ENCODE measurements at regions not wholly inside any gene's neighbourhood (a gene's known extent, or its start where the extent isn't known, plus 50 kb on each side); places are given as distances from the start of the nearest gene placed in this dataset.

- peak; percentile 67 for DNase-seq
These were observed 611.3 kb upstream of the SALL1 start for GRCh38 chr16:51762081-51762996.

- no peak for DNase-seq
These were observed 609.9 kb upstream of the SALL1 start for GRCh38 chr16:51761001-51761400.

- DNase-seq: no peak
These were observed 608.9 kb upstream of the SALL1 start for GRCh38 chr16:51759999-51760398.

GRCh38 chr16:51759329-51759728 lies 608.3 kb upstream of the SALL1 start:
- no peak for DNase-seq

- DNase-seq: no peak
These were observed 606.9 kb upstream of the SALL1 start for GRCh38 chr16:51757921-51758479.

DNA sequence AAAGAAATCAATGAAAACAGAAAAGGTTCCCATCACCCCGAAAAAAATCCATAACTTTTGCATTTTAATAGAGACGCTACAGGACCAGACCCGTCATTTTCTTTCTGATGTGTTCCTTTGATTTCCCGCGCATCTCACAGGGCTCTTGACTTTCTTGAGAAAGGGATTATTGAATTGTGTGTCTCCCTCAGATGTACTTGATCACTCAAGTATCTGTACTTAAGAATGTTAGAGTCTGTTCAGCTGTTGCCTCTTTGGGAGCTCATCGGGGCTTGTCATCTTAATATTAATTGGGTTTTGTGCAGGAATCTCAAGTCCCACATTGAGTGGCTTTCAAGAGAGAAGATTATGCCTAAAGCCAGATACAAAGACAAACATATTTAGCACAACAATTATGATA lies 606.4 kb upstream of the SALL1 start:
- DNase-seq: no peak

DNA sequence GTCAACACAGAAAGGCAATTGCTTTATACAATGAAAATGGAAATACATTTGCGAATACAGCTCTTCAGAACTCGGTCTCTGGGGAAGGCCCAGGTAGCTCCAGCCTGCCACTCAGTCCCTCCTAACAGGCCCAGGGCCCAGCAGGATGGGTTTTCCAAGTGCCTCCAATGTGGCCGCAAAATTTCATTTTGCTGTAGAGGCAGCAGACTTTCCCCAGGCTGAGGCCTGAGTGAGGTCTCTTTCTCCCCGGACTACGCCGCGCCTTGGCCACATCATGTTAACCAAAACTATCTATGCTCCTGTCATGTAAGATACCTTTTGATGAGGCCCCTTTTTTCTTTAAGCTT lies 606.0 kb upstream of the SALL1 start:
- DNase-seq: no peak

DNA sequence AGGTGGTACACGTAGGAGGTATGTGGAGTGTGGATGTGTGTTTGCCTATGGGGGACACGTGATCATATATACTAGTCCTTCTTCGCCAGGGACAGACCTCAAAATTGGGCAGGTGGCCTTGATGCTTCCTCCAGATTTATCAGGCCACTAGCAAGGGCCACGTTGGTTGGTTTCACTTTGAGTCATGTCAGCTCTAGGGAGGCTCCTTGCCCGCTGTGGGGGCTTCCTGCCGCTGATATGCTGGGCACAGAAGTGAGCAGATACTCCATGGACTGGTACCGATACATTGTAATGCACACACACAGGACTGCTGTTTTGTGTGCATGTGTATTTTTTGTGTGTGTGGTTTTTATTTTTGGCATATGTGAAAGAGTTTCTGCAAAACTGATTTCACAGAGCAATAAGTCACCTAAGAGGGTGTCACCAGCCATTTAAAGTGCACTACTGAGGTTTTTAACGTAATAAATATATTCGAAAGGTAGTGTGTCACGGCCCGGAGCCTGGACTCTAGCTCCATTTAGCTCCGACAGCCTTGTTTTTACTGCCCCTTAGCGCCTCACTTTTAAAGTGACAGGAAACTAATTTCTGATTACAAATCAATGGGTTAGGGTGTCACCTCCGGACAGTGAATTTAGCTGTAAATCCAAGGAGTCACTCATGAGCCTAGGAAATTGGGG lies 605.5 kb upstream of the SALL1 start:
- no peak for DNase-seq

DNA sequence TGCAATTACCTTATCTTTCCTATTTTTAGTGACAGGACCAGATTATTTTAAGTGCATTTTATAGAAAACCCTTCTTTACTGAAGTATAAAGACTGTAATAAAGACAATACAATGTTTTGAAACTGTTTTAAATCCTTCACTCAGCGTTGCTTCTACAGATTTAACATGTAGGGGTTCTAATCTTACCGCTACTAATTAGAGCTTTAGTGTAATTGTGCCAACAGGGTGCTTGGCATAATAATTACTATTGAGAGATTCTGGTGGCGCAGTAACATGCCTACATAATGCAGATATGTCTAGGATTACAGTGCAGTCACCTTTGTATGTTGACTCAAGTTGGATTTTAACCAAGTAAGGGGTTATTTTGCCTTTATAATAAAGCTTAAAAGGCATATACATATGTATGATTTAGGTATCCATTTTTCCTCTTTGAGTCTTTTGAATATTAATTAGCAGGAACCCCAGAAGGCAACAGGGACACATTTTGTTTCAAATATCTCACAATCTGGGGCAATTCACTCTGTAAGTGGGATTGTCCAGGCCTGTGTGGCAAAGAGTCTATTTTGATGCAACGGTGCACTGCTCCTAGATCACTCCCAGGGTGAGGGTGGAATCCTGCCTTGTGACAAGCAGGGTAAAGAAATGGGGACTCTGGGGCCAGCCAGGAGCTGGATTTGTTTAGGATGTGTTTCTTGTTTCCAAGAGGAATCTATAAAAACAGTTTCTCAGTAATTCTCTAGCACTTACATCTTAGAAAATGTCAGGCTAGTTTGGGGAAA lies 604.7 kb upstream of the SALL1 start:
- no peak for DNase-seq

DNA sequence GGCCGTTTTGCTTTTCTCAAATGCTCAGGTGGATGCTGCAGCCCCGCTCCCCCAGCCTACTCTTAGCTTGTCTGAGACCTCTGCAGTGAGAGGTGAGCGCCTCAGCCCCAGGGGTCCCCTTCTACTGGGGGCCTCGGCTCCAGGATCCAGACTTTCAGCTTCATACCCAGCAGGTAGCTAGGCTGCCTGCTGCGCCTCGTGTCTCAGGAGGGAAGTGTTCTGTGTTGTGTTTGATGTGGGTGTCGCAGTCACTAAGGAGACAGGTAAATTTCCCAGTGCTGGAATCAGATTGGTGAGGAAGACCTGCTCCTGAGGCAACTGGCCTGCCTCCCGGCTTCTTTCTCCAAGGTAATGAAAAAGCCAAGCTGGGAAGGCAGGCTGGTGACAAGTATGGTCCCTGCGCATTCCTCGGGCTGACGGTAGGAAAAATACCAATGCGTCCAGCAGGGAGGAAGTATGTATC lies 604.0 kb upstream of the SALL1 start:
- no peak for DNase-seq

- DNase-seq: no peak
These were observed 602.5 kb upstream of the SALL1 start for GRCh38 chr16:51753467-51754127.

DNA sequence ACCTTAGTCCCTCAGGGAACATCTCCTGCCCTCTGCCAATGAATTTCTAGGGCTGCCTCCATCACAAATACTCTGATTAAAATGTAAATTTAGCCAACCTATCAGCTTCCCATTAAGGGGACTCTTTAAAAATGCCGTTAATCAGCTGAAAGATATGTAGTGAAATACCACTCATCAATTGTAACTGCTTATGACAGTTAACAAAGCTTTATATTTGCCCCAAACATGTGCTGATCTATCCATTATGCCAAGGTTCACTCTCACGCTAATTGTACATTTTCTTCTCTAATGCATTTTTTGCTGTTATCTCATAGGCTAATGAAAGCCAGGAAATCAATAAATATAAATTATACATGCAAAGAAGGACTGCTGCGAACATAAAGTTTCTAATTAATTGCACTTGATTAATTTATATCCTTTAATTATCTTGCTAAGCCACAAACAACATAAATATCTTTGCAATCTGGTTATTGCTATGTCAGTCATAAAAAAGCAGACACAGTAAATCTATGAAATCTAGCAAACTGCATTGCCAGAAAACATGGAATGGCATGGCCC lies 601.4 kb upstream of the SALL1 start:
- DNase-seq: no peak

DNA sequence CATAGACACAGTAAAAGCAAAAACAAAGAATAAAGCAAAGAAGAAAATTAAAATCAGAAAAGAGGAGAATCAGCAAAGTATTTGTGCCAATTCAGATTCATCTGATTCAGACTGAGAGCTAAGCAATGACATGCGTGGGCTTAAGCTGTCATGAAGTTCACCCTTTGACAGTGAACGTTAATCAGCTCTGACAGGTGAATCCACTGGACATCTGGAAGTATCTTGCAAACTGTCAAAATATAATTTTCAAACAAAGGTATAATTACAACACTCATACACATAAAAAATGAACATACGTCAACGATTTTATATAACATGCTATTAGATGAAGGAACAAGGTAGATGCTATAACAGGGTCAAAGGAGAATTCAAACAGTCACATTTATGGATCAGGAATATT lies 596.3 kb upstream of the SALL1 start:
- DNase-seq: no peak

GRCh38 chr16:51734220-51734619 lies 583.1 kb upstream of the SALL1 start:
- no peak for DNase-seq

DNA sequence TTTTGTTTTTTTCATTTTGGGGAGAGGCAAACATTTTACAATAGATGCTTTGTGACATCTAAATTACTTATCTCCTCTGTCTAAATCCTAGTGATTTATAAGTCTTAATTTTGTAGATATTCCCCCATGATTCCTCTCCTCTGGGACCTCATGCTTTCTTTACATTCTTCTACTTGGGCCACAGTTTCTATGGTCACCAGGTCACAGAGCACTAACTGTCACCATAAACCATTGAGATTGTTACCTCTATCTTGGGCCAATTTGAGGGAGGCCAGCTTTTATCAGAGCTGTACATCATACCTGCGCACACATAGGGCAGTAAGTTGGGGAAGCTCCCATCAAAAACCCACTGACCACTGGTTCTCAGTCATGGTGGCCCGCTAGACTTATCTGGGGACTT lies 582.1 kb upstream of the SALL1 start:
- no peak for DNase-seq

DNA sequence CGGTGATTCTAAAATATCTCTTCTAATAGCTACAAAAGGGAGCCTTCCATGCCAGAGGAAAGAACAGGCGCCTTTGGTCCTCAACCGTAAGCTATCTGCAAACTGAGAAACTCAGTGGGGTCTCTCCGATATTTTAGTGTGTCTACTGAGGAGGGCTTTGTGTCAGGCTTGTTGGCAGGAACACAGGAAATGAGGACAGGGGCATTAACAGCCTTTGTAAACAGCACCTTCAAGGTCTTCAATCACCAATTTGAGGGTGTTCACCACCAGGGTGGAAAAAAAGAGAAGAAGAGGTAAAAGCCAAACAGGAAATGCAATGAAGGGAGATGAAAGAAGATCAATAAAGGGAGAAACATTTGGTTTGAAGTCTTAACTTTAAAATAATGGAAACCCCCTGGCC lies 580.1 kb upstream of the SALL1 start:
- no peak for DNase-seq

DNA sequence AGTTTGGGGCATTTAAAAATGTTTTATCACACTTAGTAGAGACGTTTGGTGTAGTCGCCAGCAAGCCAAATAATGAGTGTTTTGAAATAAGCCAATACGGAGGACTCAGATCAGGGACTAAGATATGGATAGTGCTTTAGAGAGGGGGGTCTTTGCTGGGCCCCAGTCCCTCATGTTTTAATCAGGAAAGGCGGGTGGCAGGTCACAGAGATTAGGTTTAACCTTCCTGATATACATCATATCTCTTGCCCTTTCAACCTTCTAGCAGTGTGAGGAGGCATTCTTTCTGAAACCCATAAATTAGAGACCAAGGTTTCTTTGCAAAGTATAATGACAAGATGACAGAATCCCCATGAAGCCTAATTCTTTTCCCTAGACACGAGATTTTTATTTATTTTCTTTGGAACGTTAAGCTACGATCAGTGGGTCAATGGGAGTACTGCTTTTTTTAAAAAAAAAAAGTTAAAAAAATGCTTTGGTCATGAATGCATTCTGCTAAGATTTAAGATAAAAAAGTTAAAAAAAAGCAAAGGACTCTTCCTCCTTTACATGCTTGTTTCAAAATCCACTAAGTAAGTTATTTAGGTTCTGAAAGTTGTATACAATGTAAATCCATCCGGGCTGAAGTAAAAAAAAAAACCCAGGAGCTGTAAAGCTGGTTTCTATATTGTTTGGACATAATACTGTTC lies 572.1 kb upstream of the SALL1 start:
- DNase-seq: no peak

GRCh38 chr16:51722467-51722866 lies 571.4 kb upstream of the SALL1 start:
- DNase-seq: no peak

- no peak for DNase-seq
These were observed 568.3 kb upstream of the SALL1 start for GRCh38 chr16:51719376-51719775.

GRCh38 chr16:51716195-51716594 lies 565.1 kb upstream of the SALL1 start:
- no peak for DNase-seq

DNA sequence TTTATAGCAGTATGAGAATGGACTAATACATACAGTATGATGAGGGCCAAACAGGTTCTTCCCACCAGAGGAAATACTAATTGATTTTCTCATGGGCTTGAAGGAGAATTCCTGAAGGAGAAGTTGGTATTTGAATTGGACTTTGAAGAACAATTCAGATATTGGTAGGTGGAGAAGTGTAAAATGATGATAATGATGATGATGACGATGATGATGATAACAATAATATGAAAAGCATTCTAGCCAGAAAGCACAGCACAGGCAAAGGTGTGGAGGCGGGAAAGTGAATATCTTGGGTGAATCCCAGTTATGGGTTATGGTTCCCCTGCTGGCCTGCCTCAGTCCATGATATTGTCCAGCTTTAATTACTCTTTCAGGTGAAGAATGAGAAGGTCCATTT lies 562.4 kb upstream of the SALL1 start:
- DNase-seq: no peak

Data from fibroblast of skin of right quadriceps (primary cell).